Activated gamma-delta T cell treated with Interleukin-2 at 50 U/mL for 16 hours (primary cell): ENCODE measurements at regions not wholly inside any gene's neighbourhood (a gene's known extent, or its start where the extent isn't known, plus 50 kb on each side); places are given as distances from the start of the nearest gene placed in this dataset.
"Not testable (repeated sequence)": the region's sequence is repeated elsewhere in the genome, so short reads cannot be mapped to it uniquely, and the experiment has no call there.

Source experiments
- DNase-seq: peaks from one replicate; pipeline ENCODE4 v3.0.0-alpha.2; 2020

DNA sequence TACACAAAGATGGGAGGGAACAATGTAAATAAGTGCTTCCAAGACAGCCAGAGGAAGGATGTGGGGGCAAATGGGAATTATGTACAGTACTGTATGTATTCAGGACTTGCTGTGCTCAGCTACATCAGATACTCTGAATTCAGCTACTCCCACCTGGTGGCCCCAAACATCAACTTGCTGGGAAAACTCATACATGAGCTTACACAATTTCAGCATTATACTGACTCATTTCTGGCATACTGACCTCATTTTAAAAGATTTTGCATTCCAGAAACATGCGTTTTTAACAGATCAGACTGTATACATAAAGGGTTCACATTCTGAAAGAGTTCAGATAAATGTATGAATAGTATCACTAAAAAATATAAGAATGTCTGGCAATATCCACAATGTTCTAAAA, 59.7 kb downstream of the GPX5 start:
- no peak for DNase-seq

DNA sequence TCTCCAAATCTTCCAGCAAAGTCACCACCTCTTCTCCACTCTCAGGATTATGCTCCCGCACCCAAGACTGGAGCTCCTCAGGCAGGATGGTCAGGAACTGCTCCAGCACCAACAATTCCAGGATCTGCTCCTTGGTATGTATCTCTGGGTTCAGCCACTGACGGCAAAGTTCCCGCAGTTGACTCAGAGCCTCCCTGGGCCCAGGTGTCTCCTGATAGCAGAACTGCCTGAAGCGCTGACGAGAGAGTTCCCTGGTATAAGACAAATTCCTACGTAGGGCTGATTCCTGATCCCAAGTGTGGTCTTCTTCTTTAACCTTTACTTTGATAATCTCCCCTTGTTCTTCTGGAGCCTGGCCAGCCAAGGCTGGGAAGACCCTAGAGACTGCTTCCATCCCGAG, 60.6 kb downstream of the GPX5 start:
- no peak for DNase-seq

DNA sequence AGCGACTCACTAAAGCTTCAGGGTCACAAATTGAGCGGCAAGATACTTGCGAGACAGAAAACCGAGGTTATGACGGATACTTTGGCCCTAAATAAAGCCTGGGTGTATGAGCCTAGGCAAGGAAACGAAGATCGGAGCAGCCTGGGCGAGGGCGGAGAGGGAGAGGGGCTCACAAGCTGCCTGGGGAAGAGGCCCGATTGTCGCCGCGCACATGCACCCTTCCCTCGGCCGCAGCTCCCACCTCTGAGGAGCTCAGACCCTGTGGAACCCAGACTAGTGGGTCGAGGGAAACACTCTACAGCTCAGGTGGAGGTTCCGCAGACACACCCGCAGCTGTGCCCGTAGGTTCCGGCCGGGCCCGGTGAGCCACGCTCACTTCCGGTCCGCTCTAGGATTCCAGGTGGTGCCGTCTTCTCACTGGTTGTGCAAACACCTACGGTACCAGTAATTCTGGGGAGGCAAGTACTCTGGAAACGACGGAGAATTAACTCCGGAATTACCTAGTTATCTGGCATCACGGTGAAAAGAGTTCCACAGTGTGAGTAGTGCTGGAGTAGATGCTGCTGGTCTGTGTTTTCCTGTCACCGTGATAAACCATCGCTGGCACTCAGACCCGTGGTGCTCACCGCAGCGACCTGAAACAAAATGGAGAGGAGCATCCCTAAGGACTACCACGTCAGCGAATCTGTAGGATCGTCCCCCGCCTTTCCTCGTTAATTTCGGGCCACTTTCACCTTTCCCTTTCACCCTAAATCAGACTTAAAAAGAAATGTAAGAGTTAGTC, 61.5 kb downstream of the GPX5 start:
- peak; percentile 35 for DNase-seq

DNA sequence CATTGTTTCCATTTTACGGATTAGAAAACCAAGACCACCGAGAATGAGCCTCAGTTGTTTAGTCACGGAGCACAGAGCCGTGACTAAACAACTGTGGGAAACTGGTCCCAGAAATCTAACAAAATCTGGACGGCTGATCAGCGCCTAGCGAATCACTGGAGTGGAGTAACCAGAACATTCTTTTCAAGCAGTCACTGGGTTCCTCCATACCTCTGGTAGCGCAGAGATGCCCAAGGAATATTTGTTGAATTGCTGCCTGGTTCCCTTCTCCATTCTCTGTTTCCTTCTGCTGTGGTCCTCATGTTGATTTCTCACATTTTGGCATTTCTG, 62.0 kb downstream of the GPX5 start:
- no peak for DNase-seq

DNA sequence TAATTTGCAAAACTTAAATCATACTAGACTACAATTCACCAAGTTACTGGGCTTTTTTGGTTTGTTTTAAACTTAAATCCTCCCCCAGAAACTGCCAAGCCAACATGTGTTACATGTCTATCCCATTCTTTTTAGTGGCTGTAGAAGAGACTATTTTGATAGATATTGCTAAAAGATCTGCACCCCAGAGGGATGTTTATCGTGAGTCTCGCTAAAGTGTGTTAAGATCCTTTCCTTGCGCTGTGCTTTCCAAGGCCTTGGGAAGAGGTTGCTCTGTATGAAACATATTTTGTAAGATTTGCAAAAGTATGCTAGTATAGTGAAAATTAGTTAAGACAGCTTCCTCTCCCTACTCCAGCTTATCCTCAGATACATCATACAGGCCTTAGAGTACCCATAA, 63.0 kb downstream of the GPX5 start:
- DNase-seq, result no peak

DNA sequence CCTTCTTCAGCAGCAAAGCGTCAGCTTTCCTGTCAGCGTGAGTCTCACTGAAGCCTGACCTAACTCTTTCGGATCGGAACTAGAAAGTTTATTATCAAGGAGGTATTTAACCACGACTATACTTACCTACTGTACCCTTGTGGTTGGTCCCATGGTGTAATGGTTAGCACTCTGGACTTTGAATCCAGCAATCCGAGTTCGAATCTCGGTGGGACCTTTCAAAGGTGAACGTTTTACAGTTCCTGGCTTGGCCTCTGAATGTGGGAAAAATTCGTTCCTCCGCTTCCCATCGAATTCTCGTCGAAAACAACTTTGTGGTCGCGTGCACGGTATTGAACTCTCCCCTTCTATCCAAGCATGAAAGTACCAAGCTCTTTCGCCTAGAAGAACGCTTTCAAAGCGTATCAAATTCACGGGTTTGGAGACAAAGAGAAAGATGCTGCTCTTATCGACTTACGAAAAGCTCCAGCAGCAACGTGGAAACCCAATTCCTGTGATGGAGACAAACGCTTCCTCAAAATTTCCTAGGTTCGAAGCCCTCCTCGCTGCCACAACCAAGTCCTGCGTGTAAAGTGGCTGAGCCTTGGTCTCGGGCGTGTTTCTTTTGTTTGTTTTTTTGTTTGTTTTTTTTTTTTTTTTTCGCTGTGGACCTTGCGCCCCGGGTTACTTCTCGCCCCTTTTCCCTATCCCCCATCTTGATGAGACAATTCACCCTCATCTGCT, 63.7 kb downstream of the GPX5 start:
- DNase-seq, result no peak

DNA sequence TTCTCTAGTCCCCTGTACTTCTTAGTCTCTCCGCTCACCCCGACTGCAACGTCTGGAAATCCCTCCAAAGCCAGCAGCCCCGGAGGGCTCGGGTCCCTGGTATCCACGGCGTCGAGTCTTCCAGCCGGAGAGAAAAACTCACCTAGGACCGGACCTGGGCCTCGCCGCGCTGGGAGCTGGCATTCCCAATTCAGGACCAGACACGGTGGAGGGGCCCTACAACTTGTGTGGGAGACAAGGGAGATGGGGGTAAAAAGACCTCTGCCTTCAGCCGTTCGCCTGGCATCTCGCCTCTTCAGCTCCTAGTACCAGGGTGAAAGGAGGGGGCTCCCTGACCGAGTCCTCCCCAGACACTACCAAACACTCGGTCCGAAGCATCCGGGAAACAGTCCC, 64.3 kb downstream of the GPX5 start:
- no peak for DNase-seq

DNA sequence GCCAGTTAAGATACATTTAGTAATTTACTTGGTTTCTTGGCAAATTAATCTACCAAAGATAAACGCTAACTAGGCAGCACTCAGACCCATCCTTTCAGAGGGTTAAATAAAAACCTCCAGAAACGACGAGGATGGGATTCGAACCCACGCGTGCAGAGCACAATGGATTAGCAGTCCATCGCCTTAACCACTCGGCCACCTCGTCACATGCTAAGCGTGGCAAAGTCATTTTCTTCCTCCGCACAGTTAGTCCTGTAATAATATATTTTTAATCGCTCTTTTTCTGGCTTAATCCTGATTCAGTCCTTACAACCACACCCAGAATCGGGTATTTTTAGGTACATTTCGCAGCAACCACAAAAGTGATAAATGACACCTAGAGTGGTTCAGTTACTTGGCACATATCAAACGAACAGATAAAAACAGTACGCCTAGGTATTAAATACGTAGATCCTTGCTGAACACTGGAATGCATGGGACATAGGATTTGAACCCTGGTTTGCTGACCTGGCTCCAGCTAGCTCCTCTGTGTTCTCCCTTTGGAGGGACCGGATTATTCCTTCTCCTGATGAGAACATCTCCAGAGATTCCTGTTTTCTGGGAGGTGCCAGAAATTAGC, 71.6 kb downstream of the GPX5 start:
- DNase-seq, result no peak

DNA sequence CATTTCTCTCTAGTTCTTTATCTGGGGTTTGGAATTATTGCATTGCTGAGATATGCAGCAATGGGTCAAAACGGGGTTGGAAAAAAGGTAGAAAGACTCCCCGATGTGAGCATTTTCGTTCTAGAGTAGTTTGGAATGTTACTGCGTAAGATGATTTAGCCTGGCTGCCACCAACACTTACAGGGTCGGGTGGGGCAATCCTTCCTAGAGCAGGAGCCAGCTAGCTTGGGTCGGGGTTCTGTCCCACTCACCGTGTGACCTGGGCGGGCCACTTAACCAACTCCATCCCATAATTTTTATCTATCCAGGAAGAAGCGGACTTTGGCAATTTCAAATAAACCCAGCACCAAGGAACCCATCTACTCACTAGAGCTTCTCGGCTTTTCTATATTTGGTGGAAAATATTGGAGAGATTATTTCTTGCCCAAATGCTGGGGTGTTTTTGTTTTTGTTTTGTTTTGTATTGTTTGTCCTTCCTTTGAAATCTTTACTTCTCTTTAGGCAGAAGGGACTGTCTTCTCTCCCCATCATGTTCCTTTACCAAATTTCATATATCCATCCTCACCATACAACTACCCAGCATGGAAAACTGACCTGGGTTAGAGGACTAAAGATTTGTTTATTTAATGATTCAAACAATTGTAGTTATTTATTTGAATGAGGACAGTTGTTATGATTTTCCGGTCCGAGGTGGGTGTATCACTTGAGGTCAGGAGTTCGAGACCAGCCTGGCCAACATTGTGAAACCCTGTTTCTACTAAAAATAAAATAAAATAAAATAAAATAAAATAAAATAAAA, 72.4 kb downstream of the GPX5 start:
- DNase-seq, result no peak

DNA sequence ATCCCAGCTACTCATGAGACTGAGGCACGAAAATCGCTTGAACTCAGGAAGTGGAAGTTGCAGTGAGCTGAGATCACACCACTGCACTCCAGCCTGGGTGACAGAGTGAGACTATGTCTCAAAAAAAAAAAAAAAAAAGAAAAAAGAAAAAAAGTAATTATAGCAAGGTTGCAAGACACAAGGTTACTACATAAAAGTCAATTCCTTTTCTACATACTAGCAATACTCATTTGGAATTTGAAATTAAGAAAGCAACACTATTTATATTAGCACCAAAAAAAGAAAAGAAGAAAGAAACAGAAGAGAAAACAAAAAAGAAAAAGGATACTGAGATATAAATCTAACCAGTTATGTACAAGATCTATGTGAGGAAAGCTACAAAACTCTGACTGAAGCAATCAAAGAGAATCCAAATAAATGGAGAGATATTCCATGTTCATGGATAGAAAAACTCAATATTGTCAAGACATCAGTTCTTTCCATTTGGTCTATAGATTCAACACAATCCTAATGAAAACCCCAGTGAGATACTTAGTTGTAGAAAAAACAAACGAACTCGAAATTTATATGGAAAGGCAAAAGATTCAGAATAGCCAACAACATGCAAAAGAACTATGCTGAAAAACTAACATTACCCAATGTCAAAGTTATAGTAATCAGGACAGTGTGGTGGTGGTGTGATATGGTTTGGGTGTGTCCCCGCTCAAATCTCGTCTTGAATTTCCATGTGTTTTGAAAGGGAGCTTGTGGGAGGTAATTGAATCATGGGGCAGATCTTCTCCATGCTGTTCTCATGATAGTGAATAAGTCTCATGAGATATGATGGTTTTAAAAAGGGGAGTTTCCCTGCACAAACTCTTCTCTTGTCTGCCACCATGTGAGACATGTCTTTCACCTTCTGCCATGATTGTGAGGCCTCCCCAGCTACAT, 73.3 kb downstream of the GPX5 start:
- no peak for DNase-seq

DNA sequence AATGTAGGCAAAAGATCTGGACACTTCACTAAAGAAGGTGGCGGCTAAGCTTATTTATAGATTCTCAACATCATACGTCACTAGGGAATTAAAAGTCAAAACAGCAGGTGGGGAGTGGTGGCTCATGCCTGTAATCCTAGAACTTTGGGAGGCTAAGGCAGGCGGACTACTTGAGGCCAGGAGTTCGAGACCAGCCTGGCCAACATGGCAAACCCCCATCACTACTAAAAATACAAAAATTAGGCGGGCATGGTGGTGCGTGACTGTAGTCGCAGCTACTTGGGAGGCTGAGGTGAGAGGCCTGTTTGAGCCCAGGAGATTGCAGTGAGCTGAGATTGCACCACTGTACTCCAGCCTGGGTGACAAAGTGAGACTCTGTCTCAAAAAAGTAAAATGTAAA, 74.6 kb downstream of the GPX5 start:
- DNase-seq, result no peak

DNA sequence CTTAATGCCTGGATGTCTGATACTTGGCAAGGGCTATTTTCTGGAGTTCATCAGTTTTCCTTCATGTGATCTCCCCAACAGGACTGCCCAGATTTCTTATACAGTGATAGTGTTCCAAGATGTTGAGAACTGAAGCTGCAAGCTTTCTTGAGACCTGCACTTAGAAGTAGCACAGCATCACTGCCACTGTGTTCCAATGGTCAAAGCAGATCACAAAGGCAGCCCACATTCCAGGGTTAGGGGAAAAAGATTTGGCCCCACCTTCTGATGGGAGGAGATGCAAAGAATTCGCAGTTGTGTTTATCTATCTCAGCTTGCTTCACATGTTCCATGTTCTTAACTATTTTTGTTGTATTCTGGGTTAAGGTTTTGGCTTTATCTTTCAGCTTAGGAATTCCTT, 78.2 kb downstream of the GPX5 start:
- DNase-seq, result no peak

DNA sequence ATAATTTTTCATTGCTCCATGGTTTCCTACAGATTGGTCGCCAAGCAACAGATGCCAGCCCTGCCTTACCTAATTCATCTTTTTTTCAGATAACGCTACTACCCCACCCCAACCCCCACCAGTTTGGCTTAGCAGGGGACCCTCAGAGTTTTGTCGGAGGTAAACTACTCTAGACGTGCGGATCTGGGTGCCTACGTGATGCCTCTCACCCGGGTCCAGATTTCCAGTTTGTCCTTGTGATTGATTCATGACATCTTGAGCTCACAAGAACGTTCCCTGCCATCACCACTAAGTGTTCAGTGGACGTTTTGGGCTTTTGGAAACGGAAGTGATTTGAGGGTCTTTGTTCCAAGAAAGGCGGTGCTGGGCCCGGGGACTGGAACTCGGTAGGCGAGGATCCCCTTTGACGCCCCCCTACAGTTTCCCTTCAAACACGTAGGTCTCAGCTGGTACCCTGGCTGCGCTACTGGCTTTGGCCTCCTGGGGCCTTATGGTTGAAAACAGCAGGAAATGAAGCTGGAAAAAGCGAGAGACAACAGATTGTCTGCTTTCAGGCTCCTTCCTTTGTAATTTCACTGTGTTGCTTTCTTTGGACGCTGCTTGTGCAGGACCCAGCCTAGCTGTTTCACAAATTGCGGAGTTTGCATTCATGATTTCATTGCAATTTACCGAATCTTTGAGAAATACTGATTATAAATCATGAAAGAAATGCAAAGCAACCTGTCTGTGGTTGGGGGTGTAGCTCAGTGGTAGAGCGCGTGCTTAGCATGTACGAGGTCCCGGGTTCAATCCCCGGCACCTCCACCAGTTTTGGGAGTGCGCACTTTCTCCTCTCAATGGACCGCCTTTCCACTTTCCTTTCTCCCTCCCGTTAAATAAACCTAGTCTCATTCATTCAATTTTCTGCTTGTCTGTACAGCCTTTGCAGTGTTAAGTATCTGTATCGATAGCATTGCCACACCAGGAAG, 81.0 kb downstream of the GPX5 start:
- no peak for DNase-seq

DNA sequence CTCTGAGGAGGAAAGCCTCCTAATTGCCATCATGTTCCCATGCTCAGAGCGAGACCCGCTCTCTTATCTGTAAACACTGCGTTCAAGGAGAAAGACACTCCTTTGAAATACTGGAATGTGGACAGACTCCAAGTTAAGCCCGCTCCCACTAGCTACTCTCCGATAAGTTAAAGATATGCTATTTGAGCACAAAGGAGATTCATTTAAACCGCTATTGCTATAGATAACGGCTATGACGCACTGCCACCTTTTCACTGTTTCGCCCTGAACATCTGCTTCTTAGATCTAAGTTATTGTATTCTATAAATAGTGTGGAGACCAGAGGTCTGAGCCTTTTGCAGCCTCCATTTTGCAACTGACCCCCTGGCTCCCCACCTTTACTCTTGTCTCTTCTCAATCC, 82.3 kb downstream of the GPX5 start:
- no peak for DNase-seq

DNA sequence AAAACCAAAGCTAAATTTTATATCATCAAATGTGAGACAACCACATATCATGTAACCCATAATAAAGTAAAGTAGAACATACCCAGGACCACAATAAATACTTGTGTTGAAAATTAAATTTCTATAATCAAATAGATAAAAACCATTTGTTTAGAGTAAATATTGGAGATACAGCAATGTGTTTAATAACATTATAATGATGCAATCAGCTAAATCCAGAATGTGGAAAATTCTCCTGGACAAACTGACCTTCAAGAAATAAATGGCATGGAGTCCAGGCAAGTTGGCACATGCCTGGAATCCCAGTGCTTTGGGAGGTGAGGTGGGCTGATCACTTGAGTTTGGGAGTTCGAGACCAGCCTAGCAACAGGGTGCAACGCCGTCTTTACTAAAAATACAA, 84.0 kb downstream of the GPX5 start:
- DNase-seq, result no peak

DNA sequence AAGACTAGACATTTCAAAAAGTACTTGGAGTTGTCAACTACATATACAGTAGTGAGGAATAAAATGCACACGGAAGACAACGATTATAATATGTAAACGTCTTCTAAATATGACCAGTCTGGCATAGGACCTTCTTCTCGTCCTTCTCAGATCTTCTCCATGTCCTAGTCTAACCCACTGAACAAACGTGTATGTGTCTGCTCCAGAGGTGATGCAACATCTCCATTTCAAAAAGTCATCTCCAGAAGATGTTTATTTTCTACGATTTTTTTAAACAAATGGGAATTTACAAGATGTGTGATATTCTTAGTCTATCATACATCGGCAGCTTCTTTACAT, 89.9 kb downstream of the GPX5 start:
- no peak for DNase-seq

DNA sequence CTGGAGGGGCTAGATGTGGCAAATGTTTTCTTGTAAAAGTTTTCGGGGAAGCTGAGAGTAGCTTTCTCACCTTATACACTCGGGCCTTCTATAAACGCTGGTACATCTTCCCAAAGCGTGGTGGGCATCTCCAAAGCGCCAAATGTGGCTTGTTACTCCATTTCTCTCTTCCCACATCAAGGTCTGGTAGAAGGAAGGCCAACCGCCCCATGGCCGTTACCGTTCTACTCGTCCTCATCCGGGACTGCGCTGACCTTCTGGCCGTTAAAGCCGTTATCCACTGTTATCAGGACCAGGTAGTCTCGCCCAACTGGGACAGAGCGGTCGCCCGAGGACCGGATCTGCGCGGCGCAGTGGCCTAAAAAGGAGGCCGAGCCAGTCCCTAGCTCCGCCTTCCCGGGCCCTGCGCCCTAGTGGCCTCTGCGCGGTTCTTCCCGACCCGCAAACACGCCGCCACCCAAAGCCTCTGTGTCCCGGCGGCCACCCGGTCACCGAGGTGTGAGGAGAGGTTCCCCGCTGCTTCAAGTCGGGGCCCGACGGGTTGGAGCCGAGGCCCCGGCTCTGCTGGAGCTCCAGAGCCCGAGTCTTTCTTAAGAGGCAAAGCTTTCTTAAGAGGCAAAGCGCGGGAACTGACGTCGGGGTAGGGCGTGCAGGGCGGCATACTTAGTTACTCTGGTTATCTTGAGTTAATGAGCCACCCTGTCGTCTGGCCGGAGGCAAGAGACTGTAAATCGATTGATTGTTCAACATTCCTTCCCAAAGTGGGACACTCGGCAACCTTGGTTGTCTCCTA, 90.5 kb downstream of the GPX5 start:
- no peak for DNase-seq

DNA sequence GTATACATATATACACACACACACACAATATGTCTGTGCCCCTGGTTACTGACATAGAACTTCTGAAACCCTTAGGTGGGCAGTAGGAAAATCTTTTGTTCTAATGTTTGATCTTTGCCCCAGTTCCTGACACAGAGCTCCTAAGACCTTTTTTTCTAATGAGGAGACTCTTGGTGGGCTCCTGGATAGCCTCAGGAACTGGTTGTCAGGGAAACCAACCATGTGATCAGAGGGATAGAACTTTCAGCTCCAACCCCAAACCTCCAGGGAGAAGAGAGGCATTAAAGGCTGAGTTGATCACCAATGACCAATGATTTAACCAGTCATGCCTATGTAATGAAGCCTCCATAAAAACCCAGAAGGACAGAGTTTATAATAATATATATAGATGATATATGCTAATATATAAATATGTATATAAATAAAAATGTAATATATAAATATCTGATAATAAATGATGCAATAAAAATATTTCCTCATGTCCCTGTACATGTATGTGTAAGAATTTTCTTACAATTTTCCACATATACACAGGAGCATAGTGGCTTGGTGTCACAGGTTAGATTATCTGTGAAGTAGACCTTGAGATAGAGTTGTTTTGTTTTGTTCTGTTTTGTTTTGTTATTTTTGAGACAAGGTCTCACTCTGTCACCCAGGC, 93.3 kb downstream of the GPX5 start:
- DNase-seq, result no peak

DNA sequence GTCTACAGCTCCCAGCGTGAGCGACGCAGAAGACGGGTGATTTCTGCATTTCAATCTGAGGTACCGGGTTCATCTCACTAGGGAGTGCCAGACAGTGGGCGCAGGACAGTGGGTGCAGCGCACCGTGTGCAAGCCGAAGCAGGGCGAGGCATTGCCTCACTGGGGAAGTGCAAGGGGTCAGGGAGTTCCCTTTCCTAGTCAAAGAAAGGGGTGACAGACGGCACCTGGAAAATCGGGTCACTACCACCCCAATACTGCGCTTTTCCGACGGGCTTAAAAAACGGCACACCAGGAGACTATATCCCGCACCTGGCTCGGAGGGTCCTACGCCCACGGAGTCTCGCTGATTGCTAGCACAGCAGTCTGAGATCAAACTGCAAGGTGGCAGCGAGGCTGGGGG, 95.6 kb downstream of the GPX5 start:
- DNase-seq, result not testable (repeated sequence)

DNA sequence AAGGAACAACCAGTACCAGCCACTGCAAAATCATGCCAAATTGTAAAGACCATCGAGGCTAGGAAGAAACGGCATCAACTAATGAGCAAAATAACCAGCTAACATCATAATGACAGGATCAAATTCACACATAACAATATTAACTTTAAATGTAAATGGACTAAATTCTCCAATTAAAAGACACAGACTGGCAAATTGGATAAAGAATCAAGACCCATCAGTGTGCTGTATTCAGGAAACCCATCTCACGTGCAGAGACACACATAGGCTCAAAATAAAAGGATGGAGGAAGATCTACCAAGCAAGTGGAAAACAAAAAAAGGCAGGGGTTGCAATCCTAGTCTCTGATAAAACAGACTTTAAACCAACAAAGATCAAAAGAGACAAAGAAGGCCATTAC, 97.6 kb downstream of the GPX5 start:
- not testable (repeated sequence) for DNase-seq
